ENCODE measurements at regions not wholly inside any gene's neighbourhood (a gene's known extent, or its start where the extent isn't known, plus 50 kb on each side); places are given as distances from the start of the nearest gene placed in this dataset.

- no peak for DNase-seq
Observed at GRCh38 chr5:37906416-37906815, 66.6 kb upstream of the GDNF start.

GRCh38 chr5:37905230-37905629 lies 65.4 kb upstream of the GDNF start:
- DNase-seq: no peak

- no peak for DNase-seq
Observed at GRCh38 chr5:37902323-37902722, 62.5 kb upstream of the GDNF start.

GRCh38 chr5:37900692-37901091 lies 60.9 kb upstream of the GDNF start:
- peak; percentile 55 for DNase-seq

GRCh38 chr5:37899037-37899436 lies 59.2 kb upstream of the GDNF start:
- DNase-seq: no peak

GRCh38 chr5:37896159-37896558 lies 56.3 kb upstream of the GDNF start:
- no peak for DNase-seq

GRCh38 chr5:37893434-37894134 lies 53.7 kb upstream of the GDNF start:
- no peak for DNase-seq

GRCh38 chr5:37892586-37892985 lies 52.7 kb upstream of the GDNF start:
- no peak for DNase-seq

GRCh38 chr5:37891832-37892231 lies 52.0 kb upstream of the GDNF start:
- no peak for DNase-seq

GRCh38 chr5:37889612-37890317 lies 49.9 kb upstream of the GDNF start:
- no peak for DNase-seq

Data from right forelimb (tissue), 1 donor.